H1 (cell line): ENCODE measurements at regions not wholly inside any gene's neighbourhood (a gene's known extent, or its start where the extent isn't known, plus 50 kb on each side); places are given as distances from the start of the nearest gene placed in this dataset.

Experiments used
- CTCF ChIA-PET: fragments of 300-600 bp; sonication (Branson Sonifier 250); formaldehyde crosslinking; loops from one replicate; lab custom pipeline; 2021; ENCODE audit not compliant: partially characterized antibody; lab: Charles Lee
- POLR2A ChIA-PET: fragments of 300-600 bp; sonication (Branson Sonifier 250); formaldehyde crosslinking; loops from one replicate; lab custom pipeline; 2021; ENCODE audit warnings: inconsistent platforms; ENCODE audit not compliant: partially characterized antibody; lab: Charles Lee
- DNase-seq, 2 experiments: peaks; one replicate each; pipeline versions ENCODE4 v3.0.0 to v3.0.0-alpha.2; 2010 to 2022; ENCODE audit warnings: low spot score in 2 of 2, low read depth in 1 of 2, mixed read lengths in 1 of 2
- FAIRE-seq: peaks from 2 replicates; lab custom pipeline; 2011; peaks lifted over from hg19 to GRCh38; lab: Jason Lieb, UNC
- H2AFZ ChIP-seq: 2 replicates; pipeline ENCODE4 v1.8.1; 2012; ENCODE audit warnings: low read length, inconsistent platforms
- H2AK5ac ChIP-seq: 2 replicates; pipeline ENCODE4 v1.6.1; 2013; ENCODE audit warnings: low read depth, low read length
- H2BK120ac ChIP-seq: replicated peaks from 2 replicates; pipeline ENCODE3; 2013; ENCODE audit warnings: low read depth, low read length, inconsistent platforms
- H2BK12ac ChIP-seq: 2 replicates; pipeline ENCODE4 v1.6.1; 2013; ENCODE audit warnings: low read depth, low read length
- H2BK15ac ChIP-seq: 2 replicates; pipeline ENCODE4 v1.6.1; 2013; ENCODE audit warnings: low read length
- H2BK20ac ChIP-seq: 2 replicates; pipeline ENCODE4 v1.6.1; 2013; ENCODE audit warnings: low read length
- H2BK5ac ChIP-seq: 2 replicates; pipeline ENCODE4 v1.6.1; 2013; ENCODE audit warnings: low read depth, low read length
- H3K14ac ChIP-seq: 2 replicates; pipeline ENCODE4 v1.6.1; 2013; ENCODE audit warnings: inconsistent platforms; ENCODE audit not compliant: insufficient read length
- H3K18ac ChIP-seq: 2 replicates; pipeline ENCODE4 v1.6.1; 2013; ENCODE audit warnings: low read length; ENCODE audit errors: extremely low read depth
- H3K23ac ChIP-seq: 2 replicates; pipeline ENCODE4 v1.6.1; 2013; ENCODE audit warnings: inconsistent platforms; ENCODE audit not compliant: insufficient read length
- H3K23me2 ChIP-seq: 2 replicates; pipeline ENCODE4 v1.6.1; 2013; ENCODE audit warnings: low read depth, low read length
- H3K27ac ChIP-seq: 2 replicates; pipeline ENCODE4 v1.6.1; 2011; ENCODE audit warnings: low read depth, low read length, inconsistent platforms
- H3K27me3 ChIP-seq, 4 experiments: replicated peaks in 1 of 4; 1 replicate in 1 of 4; 2 replicates in 3 of 4; pipeline versions ENCODE4 v1.6.1 to v1.8.1; 2011 to 2013; ENCODE audit warnings: low read length in 3 of 4, mild to moderate bottlenecking in 3 of 4, inconsistent platforms in 2 of 4, mixed read lengths in 2 of 4, moderate library complexity in 1 of 4; ENCODE audit not compliant: control insufficient read depth in 3 of 4, insufficient read depth in 3 of 4; ENCODE audit errors: extremely low read depth in 1 of 4
- H3K36me3 ChIP-seq, 4 experiments: 2 replicates each; pipeline versions ENCODE4 v1.6.1 to v1.8.1; 2011 to 2013; ENCODE audit warnings: mild to moderate bottlenecking in 4 of 4, low read length in 3 of 4, moderate library complexity in 2 of 4, control low read depth in 1 of 4, inconsistent platforms in 1 of 4; ENCODE audit not compliant: insufficient read depth in 4 of 4, control insufficient read depth in 2 of 4
- H3K4ac ChIP-seq: replicated peaks from 2 replicates; pipeline ENCODE3; 2013; ENCODE audit warnings: low read length, low read depth, mixed read lengths, inconsistent platforms; ENCODE audit not compliant: insufficient read length
- H3K4me1 ChIP-seq, 4 experiments: replicated peaks in 1 of 4; 1 replicate in 1 of 4; 2 replicates in 3 of 4; pipeline versions ENCODE4 v1.6.1 to v1.8.1; 2011 to 2013; ENCODE audit warnings: low read length in 3 of 4, inconsistent platforms in 2 of 4, mixed read lengths in 1 of 4; ENCODE audit not compliant: insufficient read depth in 4 of 4, control insufficient read depth in 3 of 4
- H3K4me2 ChIP-seq, 2 experiments: 2 replicates each; pipeline versions ENCODE4 v1.6.1 to v1.8.1; 2011 to 2013; ENCODE audit warnings: low read depth in 2 of 2, low read length in 2 of 2, control low read depth in 1 of 2, inconsistent platforms in 1 of 2, mild to moderate bottlenecking in 1 of 2; ENCODE audit not compliant: insufficient read depth in 1 of 2
- H3K4me3 ChIP-seq, 4 experiments: fragments of 200-600, 300-600 bp in 1 of 4; sonication (generic), shearing (Covaris generic), sonication (Bioruptor Twin) in 1 of 4; 2 replicates each; pipeline versions ENCODE4 v1.5.1 to v1.8.1; 2011 to 2016; ENCODE audit warnings: low read length in 4 of 4, low read depth in 3 of 4, control low read depth in 2 of 4, inconsistent platforms in 2 of 4, mild to moderate bottlenecking in 2 of 4, mixed read lengths in 1 of 4, moderate library complexity in 1 of 4; ENCODE audit not compliant: insufficient read depth in 2 of 4; ENCODE audit errors: extremely low read depth in 1 of 4
- H3K56ac ChIP-seq: replicated peaks from 2 replicates; pipeline ENCODE3; 2013; ENCODE audit warnings: low read depth, mild to moderate bottlenecking, mixed read lengths, low read length, inconsistent platforms; ENCODE audit not compliant: insufficient read length
- H3K79me1 ChIP-seq: 2 replicates; pipeline ENCODE4 v1.6.1; 2013; ENCODE audit warnings: low read depth, low read length, control low read depth
- H3K79me2 ChIP-seq, 2 experiments: 2 replicates each; pipeline versions ENCODE4 v1.6.1 to v1.8.1; 2012 to 2013; ENCODE audit warnings: low read length in 2 of 2, mild to moderate bottlenecking in 2 of 2, inconsistent platforms in 1 of 2; ENCODE audit not compliant: insufficient read depth in 2 of 2, control insufficient read depth in 1 of 2
- H3K9ac ChIP-seq, 4 experiments: replicated peaks in 1 of 4; 1 replicate in 1 of 4; 2 replicates in 3 of 4; pipeline versions ENCODE4 v1.6.1 to v1.8.1; 2011 to 2013; ENCODE audit warnings: low read depth in 3 of 4, low read length in 3 of 4, control low read depth in 2 of 4, mild to moderate bottlenecking in 2 of 4, moderate library complexity in 2 of 4, inconsistent platforms in 1 of 4; ENCODE audit errors: extremely low read depth in 1 of 4
- H3K9me3 ChIP-seq, 2 experiments: 2 replicates each; pipeline versions ENCODE4 v1.6.1 to v1.8.1; 2012 to 2013; ENCODE audit warnings: mild to moderate bottlenecking in 2 of 2, moderate library complexity in 2 of 2, control low read depth in 1 of 2, inconsistent platforms in 1 of 2, low read depth in 1 of 2, low read length in 1 of 2, mixed read lengths in 1 of 2; ENCODE audit not compliant: insufficient read depth in 2 of 2
- H4K20me1 ChIP-seq, 2 experiments: replicated peaks in 1 of 2; 2 replicates each; pipeline versions ENCODE3 to v1.8.1; 2011 to 2013; ENCODE audit warnings: inconsistent platforms in 2 of 2, low read length in 2 of 2, mild to moderate bottlenecking in 1 of 2; ENCODE audit not compliant: insufficient read depth in 2 of 2, control insufficient read depth in 1 of 2
- H4K5ac ChIP-seq: 2 replicates; pipeline ENCODE4 v1.6.1; 2013; ENCODE audit warnings: low read length, low read depth, mixed read lengths, inconsistent platforms; ENCODE audit not compliant: insufficient read length
- H4K8ac ChIP-seq: 2 replicates; pipeline ENCODE4 v1.8.0; 2013; ENCODE audit warnings: mild to moderate bottlenecking, moderate library complexity, low read length, inconsistent platforms; ENCODE audit not compliant: insufficient read depth; ENCODE audit errors: extremely low read depth
- H4K91ac ChIP-seq: replicated peaks from 2 replicates; pipeline ENCODE3; 2013; ENCODE audit warnings: low read length, mixed read lengths, inconsistent platforms; ENCODE audit not compliant: insufficient read length
- CEBPB ChIP-seq: IDR thresholded peaks from 2 replicates; pipeline ENCODE4 v1.6.1; 2012; ENCODE audit warnings: low read depth, low read length
- CTBP2 ChIP-seq: IDR thresholded peaks from 2 replicates; pipeline ENCODE4 v1.7.0; 2011; ENCODE audit warnings: borderline replicate concordance, mild to moderate bottlenecking, moderate library complexity, mixed read lengths, low read length; ENCODE audit not compliant: insufficient read depth, insufficient read length
- CTCF ChIP-seq, 3 experiments: IDR thresholded peaks; 1 replicate in 2 of 3; 2 replicates in 1 of 3; pipeline versions ENCODE4 v1.5.1 to v1.6.1; 2011; ENCODE audit warnings: low read length in 3 of 3, mild to moderate bottlenecking in 3 of 3, inconsistent platforms in 2 of 3, low read depth in 1 of 3, moderate library complexity in 1 of 3; ENCODE audit not compliant: insufficient read depth in 1 of 3; ENCODE audit errors: control extremely low read depth in 1 of 3
- E2F6 ChIP-seq: IDR thresholded peaks from 2 replicates; pipeline ENCODE4 v1.6.1; 2012; ENCODE audit warnings: inconsistent platforms
- JUN ChIP-seq: IDR thresholded peaks from 2 replicates; pipeline ENCODE4 v1.6.1; 2011; ENCODE audit warnings: low read depth, mild to moderate bottlenecking, improper control_type of control experiment, low read length
- KDM1A ChIP-seq: fragments of 200-600, 300-600 bp; sonication (generic); IDR thresholded peaks from 2 replicates; pipeline ENCODE4 v1.7.1; 2016; ENCODE audit warnings: mild to moderate bottlenecking, low read length, borderline replicate concordance
- MAX ChIP-seq: IDR thresholded peaks from 2 replicates; pipeline ENCODE4 v1.6.1; 2012; ENCODE audit warnings: inconsistent platforms
- RBBP5 ChIP-seq: IDR thresholded peaks from 2 replicates; pipeline ENCODE4 v1.7.1; 2012; ENCODE audit warnings: low read depth, mild to moderate bottlenecking, inconsistent platforms, low read length, moderate library complexity, borderline replicate concordance
- TAF1 ChIP-seq: IDR thresholded peaks from 2 replicates; pipeline ENCODE4 v1.6.1; 2011; ENCODE audit warnings: mild to moderate bottlenecking, low read depth, low read length
- WGBS, 2 experiments: shearing (Covaris generic) in 1 of 2; methylation state at CpG; one replicate each; pipeline versions ENCODE4 v1.1.6 to v1.1.7; 2013 to 2015; ENCODE audit warnings: low lambda C conversion rate in 2 of 2, mixed read lengths in 2 of 2, inconsistent platforms in 1 of 2, low coverage in 1 of 2, missing lambda C conversion rate in 1 of 2; ENCODE audit not compliant: insufficient replicate concordance in 2 of 2, insufficient coverage in 1 of 2, insufficient read length in 1 of 2; ENCODE audit errors: extremely low coverage in 1 of 2, missing lambda C conversion rate in 1 of 2; 5-methylcytosine and 5-hydroxymethylcytosine counted together

- Histone ChIP-seq H3K4me1 (peaks cover 0 to 7% (median 1%) of the 10 kb centered on the region in 4 experiments; a peak in 4 of 7 replicates), H3K27me3 (peaks cover 0 to 2% (median 0%) of the 10 kb centered on the region in 4 experiments; a peak in 1 of 7 replicates), H2BK5ac (no peak overlapping the region), H2BK15ac (no peak overlapping the region), H3K9ac (no peak overlapping the region), H3K9me3 (no peaks in the 10 kb centered on the region), H2BK120ac (no peak overlapping the region), H3K18ac (no peak overlapping the region), H2AFZ (no peak overlapping the region), H3K79me1 (no peaks in the 10 kb centered on the region), H4K8ac (no peak overlapping the region), H3K56ac (no peak overlapping the region), H2BK20ac (no peak overlapping the region), H3K4me2 (no peak overlapping the region), H3K4ac (no peak overlapping the region), H3K23me2 (no peaks in the 10 kb centered on the region), H2AK5ac (no peak overlapping the region), H4K20me1 (no peaks in the 10 kb centered on the region), H4K5ac (no peak overlapping the region), H2BK12ac (no peak overlapping the region), H4K91ac (no peak overlapping the region), H3K36me3 (no peaks in the 10 kb centered on the region), H3K23ac (no peak overlapping the region), H3K4me3 (no peak overlapping the region), H3K79me2 (no peaks in the 10 kb centered on the region), H3K27ac (no peak overlapping the region), H3K14ac (no peak overlapping the region)
- POLR2A ChIA-PET, result no interaction called here
- no peak for DNase-seq
- CTCF ChIA-PET, result no interaction called here
- FAIRE-seq, result peak; percentile 55
- 94% methylated on average over 1 of the region's 1 CpG; no CpG with 5 or more reads in 1 of the 2 experiments for WGBS, 2 experiments
- TF ChIP-seq RBBP5 (no peak), JUN (no peak), CTCF (IDR thresholded peaks at IDR 0.05; ENCODE audit: control extremely low read depth in 1 of 3, insufficient read depth in 1 of 3, low read depth in 1 of 3, low read length in 3 of 3) (no peak), CTBP2 (no peak), E2F6 (no peak), CEBPB (no peak), MAX (no peak), KDM1A (no peak), TAF1 (no peak)
These were observed 808.1 kb upstream of the RBFOX1 start for GRCh38 chr16:6524501-6524900.
